Gastroesophageal sphincter (tissue), 4 donors: ENCODE measurements at regions not wholly inside any gene's neighbourhood (a gene's known extent, or its start where the extent isn't known, plus 50 kb on each side); places are given as distances from the start of the nearest gene placed in this dataset.
"Not testable (repeated sequence)": the region's sequence is repeated elsewhere in the genome, so short reads cannot be mapped to it uniquely, and the experiment has no call there.

Experiments
- ATAC-seq: fragments of 150-250 bp; one replicate; pipeline ENCODE4 v1.9.1; 2016; ENCODE audit warnings: mild to moderate bottlenecking, moderate library complexity
- H3K27ac ChIP-seq, 4 donors: fragments of 200-600 bp; sonication (generic) in 3 of 4; 1 replicate in 3 of 4; 2 replicates in 1 of 4; pipeline ENCODE4 v1.5.1; 2016 to 2019
- H3K27me3 ChIP-seq: fragments of 200-600 bp; sonication (generic); one replicate; pipeline ENCODE4 v1.5.1; 2019
- H3K36me3 ChIP-seq, 2 donors: fragments of 200-600 bp; sonication (generic); one replicate each; pipeline ENCODE4 v1.5.1; 2019; ENCODE audit warnings: control low read depth in 1 of 2
- H3K4me1 ChIP-seq, 3 donors: fragments of 200-600 bp; sonication (generic); 1 replicate in 2 of 3; 2 replicates in 1 of 3; pipeline ENCODE4 v1.5.1; 2016 to 2019; ENCODE audit warnings: control low read depth in 2 of 3
- H3K4me3 ChIP-seq, 2 donors: fragments of 200-600 bp; sonication (generic); one replicate each; pipeline ENCODE4 v1.5.1; 2019; ENCODE audit warnings: mild to moderate bottlenecking in 1 of 2, moderate library complexity in 1 of 2
- H3K9me3 ChIP-seq, 3 donors: fragments of 200-600 bp; sonication (generic); one replicate each; pipeline ENCODE4 v1.5.1; 2017 to 2019; ENCODE audit warnings: control low read depth in 2 of 3
- WGBS, 2 donors: methylation state at CpG; one replicate each; pipeline ENCODE4 v1.1.5; 2018; ENCODE audit warnings: low coverage in 1 of 2; 5-methylcytosine and 5-hydroxymethylcytosine counted together

DNA sequence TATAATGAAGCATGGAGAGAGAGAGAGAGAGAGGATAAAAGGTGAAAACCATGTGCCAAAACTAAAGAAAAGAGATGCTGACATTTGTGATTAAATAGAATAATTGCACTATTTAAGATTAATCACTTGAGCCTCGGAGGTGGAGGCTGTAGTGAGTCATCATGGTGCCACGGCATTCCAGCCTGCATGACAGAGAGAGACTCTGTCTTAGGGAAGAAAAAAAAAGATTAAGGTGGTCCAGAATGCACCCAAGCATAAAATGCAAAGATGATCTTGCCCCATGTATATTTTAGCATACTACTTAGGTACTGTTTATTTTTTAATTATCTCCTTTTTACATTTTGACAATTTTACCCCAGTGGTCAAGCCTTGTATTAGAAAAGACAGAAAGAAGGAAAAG, 742.5 kb downstream of the SPATA31A1 start:
- not testable (repeated sequence) for H3K9me3 ChIP-seq, H3K4me3 ChIP-seq, H3K36me3 ChIP-seq, ATAC-seq, H3K27me3 ChIP-seq, H3K4me1 ChIP-seq, H3K27ac ChIP-seq
- 0 to 20% methylated on average over 2 of the region's 2 CpGs for WGBS, 2 donors

DNA sequence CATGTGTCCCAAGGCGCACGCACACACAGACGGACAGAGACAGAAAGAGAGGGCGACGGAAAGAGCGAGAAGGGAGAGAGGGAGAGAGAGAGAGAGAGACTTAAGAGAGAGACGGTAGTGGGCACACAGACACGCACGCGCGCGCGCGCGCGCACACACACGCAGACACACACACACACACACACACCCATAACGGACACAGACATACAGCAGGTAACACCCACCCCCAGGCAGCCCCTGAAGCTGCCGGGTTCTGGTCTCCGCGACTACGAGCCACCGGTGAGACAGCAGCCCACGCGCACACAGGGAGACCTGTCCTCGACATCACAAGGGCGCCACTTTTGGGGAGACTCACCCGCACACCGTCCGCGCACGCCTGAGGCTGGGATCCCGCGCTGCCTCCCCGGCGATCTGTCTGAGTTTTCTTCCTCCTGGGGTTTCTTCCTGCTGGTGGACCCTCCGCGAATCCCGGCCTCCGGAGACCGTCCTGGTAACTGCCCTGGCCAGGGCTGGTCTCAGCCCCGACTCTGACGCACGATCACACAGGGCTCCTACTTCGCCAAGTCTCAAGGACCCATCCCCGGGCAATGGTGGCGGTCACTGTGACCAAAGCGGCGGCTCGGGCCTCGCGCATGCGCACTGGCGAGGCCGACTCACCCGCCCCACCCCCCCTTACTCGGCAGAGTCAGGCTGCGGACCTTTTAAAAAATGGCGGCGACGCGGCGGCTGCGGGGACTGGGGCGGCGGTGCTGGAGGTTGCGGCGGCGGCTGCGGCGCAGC, 750.7 kb downstream of the SPATA31A1 start:
- H3K27ac ChIP-seq, result peak overlapping the region in 3 of 4 donors; percentile 57 to 86 (median 70)
- WGBS, 2 donors, result no CpG with 5 or more reads among the region's 71 CpGs
- H3K4me3 ChIP-seq, result peak overlapping the region in 1 of 2 donors; percentile 78
- ATAC-seq, H3K27me3 ChIP-seq, H3K4me1 ChIP-seq, H3K9me3 ChIP-seq, H3K36me3 ChIP-seq: not testable (repeated sequence)

DNA sequence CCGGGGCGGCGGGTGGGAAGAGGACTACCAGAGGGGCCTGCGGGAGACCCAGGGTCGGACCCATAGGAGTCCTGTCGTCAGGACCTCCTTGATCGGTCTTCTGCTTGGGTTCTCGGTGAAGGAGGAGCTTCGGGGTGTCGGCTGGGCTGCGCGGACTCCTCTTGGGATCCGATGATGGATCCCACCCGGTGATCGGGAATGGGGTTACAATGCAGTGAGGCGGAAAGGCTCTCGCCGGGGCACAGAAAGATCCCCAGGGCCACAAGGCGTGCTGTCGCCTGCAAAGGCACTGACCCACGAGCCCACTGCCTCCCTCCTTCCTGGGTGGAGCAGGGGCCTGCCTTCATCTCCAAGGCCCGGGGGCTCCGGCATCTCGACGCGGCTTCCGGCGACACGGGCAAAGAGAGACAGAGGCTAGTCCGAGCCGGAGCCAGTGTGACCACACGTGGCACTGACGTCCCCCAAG, 751.3 kb downstream of the SPATA31A1 start:
- Histone ChIP-seq H3K4me3 (peak overlapping the region in 1 of 2 donors; percentile 78), H3K27ac (peak overlapping the region in 2 of 4 donors; percentile 70 to 86)
- H3K27me3 ChIP-seq, ATAC-seq, H3K9me3 ChIP-seq, H3K4me1 ChIP-seq, H3K36me3 ChIP-seq: not testable (repeated sequence)
- WGBS, 2 donors, result no CpG with 5 or more reads among the region's 33 CpGs

DNA sequence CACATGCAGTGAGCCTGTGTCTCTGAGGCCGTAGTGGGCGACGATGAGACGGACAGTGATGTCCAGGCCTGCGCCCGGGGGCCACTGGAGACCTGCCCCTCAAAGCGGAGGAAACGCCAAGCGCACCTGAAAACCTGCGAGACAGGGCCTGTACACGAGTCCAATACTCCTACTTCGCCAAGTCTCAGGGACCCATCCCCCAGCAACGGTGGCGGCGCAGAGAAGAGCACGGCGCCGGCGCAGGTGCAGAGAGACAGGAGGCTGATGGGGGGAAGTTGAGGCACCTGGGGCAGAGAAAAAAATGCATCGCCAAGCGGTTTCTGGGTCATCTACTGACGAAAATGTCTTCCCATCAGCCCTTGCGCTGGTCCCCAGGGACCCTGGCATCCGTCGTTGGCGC, 751.8 kb downstream of the SPATA31A1 start:
- no CpG with 5 or more reads among the region's 26 CpGs for whole genome bisulfite sequencing, 2 donors
- H3K9me3 ChIP-seq, H3K27me3 ChIP-seq, ATAC-seq, H3K27ac ChIP-seq, H3K4me1 ChIP-seq, H3K36me3 ChIP-seq, H3K4me3 ChIP-seq: not testable (repeated sequence)

DNA sequence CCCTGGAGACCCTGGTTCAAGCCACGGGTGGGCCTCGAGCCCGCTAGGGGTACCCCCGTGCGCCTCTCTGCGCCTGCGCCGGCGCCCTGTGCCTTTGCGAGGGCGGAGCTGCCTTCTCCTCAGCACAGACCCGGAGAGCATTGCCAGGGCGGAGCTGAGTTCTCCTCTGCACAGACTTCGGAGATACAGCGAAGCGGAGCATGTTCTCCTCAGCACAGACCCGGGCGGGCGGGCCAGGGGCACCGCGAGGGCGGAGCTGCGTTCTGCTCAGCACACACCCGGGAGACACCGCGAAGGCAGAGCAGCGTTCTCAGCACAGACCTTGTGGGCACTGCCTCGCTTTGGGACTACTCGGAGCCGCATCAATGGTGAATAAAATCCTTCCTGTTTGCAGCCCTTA, 753.0 kb downstream of the SPATA31A1 start:
- H3K9me3 ChIP-seq, H3K27me3 ChIP-seq, H3K4me3 ChIP-seq, H3K27ac ChIP-seq, H3K36me3 ChIP-seq, ATAC-seq, H3K4me1 ChIP-seq: not testable (repeated sequence)
- no CpG with 5 or more reads among the region's 30 CpGs for WGBS, 2 donors

DNA sequence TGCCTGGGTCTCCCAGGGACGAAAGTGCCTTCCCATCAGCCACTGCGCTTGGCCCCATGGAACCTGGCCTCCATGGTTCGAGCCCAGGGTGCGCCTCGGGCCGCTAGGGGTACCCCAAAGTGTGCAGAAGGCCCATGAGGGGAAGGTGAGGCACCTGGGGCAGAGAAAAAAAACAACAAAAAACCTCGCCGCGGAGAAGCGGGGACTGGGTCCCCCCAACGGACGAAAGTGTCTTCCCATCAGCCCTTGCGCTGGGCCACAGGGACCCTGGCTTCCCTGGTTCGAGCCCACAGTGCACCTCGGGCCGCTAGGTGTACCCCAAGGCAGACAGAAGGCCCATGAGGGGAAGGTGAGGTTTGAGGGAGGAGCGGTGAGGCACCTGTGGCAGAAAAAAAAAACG, 755.3 kb downstream of the SPATA31A1 start:
- WGBS, 2 donors, result no CpG with 5 or more reads among the region's 18 CpGs
- not testable (repeated sequence) for H3K4me1 ChIP-seq, H3K9me3 ChIP-seq, H3K27ac ChIP-seq, H3K4me3 ChIP-seq, ATAC-seq, H3K36me3 ChIP-seq, H3K27me3 ChIP-seq

DNA sequence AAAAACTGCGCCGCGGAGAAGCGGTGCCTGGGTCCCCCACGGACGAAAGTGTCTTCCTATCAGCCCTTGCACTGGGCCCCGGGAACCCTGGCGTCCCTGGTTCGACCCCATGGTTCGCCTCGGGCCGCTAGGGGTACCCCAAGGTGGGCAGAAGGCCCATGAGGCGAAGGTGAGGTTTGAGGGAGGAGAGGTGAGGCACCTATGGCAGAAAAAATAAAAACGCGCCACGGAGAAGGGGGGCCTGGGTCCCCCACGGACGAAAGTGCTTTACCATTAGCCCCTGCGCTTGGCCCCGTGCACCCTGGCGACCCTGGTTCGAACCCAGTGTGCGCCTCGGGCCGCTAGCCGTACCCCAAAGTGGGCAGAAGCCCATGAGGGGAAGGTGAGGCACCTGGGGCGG, 756.1 kb downstream of the SPATA31A1 start:
- not testable (repeated sequence) for ATAC-seq, H3K4me3 ChIP-seq, H3K9me3 ChIP-seq, H3K4me1 ChIP-seq, H3K27ac ChIP-seq, H3K27me3 ChIP-seq, H3K36me3 ChIP-seq
- WGBS, 2 donors, result no CpG with 5 or more reads among the region's 27 CpGs

DNA sequence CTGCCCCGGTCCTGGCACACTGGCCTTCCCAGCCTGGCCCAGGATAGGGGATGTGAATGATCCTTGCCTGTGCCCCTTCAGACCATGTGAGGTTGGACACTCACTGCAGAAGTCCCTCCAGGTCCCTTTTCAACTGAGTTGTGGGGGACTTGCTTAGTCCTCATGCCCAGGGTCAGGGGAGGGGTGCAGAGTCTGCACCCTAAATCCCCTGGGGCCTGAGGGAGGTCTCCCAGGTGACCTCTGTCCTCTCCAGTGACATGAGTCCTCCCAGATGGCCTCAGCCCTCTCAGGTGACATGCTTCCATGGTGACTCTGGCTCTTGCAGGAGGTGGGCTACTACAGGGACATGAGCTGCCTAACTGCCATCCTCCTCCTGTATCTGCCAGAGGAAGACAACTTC, 775.1 kb downstream of the SPATA31A1 start:
- not testable (repeated sequence) for H3K36me3 ChIP-seq, H3K4me3 ChIP-seq, ATAC-seq, H3K9me3 ChIP-seq, H3K27ac ChIP-seq, H3K27me3 ChIP-seq, H3K4me1 ChIP-seq
- WGBS, 2 donors, result no CpG with 5 or more reads among the region's 1 CpG

DNA sequence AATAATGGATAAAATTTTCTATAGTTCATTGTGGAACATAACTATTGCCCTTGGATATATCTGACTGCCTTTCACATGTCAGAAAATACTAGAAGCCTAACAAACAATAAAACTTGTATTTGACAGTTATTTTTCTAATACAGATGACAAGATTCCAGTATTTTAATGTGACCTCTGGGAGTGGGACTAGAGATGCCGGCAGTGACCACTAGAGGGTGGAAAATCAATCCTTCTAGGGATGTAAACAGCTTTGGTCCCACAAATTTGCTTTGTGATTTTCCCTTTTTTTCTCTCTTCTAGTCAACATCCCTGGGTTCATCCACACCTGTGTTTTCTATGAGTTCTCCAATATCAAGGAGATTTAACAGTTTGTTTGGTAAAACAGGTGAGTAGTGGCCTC, 813.7 kb downstream of the SPATA31A1 start:
- not testable (repeated sequence) for H3K9me3 ChIP-seq, H3K36me3 ChIP-seq, H3K27me3 ChIP-seq, H3K4me1 ChIP-seq, H3K4me3 ChIP-seq, ATAC-seq, H3K27ac ChIP-seq
- no CpG with 5 or more reads among the region's 1 CpG for whole genome bisulfite sequencing, 2 donors

DNA sequence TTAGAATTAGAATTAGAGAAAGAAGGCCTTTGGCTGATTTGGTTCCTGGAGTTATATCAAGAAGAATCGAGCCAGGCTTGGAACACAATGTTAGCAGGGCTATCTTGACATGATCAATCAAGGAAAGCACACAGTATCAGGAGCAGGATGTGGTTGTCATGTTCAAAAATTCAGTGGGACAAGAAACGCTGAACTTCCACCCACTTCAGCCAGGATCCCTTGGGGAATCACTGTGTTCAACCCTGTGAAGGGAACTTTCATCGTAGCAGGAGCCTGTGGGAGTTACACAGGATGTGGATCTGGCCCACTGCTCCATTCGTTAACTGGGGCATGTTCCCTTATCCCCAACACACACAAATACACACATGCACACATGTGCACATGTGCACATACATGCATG, 817.8 kb downstream of the SPATA31A1 start:
- H3K4me3 ChIP-seq, H3K27me3 ChIP-seq, H3K27ac ChIP-seq, H3K9me3 ChIP-seq, H3K36me3 ChIP-seq, H3K4me1 ChIP-seq, ATAC-seq: not testable (repeated sequence)
- WGBS, 2 donors, result no CpG with 5 or more reads among the region's 4 CpGs

DNA sequence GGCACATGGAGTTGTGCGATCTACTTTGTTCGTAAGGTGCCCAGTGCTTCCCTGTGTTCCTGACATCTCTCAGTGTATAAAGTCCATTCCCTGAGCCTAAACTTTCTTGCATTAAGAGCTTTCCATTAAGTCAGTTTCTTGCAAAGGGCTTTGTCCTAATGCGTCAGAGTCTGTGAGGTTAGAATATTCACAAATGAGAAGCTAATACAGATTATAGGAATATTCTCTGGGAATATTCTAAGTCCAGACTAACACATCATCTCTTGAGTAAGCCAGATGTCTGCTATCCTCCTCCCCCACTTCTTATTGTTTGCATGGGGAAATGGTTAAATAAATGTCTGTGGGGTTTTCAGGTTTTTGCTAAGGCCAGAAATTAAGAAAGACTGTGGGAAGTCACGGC, 818.6 kb downstream of the SPATA31A1 start:
- 80% methylated on average over 1 of the region's 4 CpGs; no CpG with 5 or more reads in 1 of the 2 donors for WGBS, 2 donors
- H3K27ac ChIP-seq, H3K9me3 ChIP-seq, ATAC-seq, H3K4me3 ChIP-seq, H3K4me1 ChIP-seq, H3K36me3 ChIP-seq, H3K27me3 ChIP-seq: not testable (repeated sequence)

DNA sequence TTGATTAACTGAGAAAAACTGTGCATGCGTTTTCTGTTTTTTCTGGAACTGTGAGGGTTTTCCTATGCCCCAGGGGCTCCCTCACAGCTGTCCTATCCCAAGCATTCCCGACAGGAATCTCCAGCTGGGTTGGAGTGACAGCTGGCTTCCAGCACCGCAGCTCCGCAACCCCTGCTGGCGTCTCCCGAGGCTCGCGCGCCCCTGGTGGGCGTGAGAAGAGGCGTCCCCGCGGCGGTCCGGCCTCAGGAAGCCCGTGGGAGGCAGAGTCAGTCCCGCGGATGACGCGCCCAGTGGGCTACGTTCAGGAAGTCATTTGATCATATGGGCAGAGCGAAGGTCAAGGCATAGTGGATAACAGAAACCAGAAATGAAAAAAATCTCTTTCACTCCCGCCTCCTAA, 821.9 kb downstream of the SPATA31A1 start:
- WGBS, 2 donors, result no CpG with 5 or more reads among the region's 23 CpGs
- peak; percentile 31 for ATAC-seq

DNA sequence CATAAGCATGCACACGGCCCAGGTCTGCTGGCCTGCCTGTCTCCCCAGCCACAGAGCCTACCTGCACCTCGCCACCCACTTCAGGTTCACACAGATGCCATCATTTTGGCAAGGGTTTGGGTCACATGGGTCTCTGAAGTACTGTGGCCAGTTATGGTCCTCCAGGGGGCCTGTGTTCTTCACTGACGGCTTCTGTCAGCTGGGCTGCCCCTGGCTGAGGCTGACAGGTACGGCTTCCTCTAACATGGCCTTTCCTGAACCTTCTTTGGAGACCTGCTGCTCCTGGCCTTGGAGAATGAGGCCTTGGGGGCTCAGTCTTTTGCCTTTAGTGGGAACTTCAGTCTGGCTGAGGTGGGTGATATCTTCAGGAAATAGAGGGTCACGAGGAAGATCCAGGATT, 835.9 kb downstream of the SPATA31A1 start:
- H3K4me3 ChIP-seq, H3K9me3 ChIP-seq, H3K36me3 ChIP-seq, H3K4me1 ChIP-seq, H3K27me3 ChIP-seq, H3K27ac ChIP-seq: not testable (repeated sequence)
- WGBS, 2 donors, result no CpG with 5 or more reads among the region's 5 CpGs
- ATAC-seq, result peak; percentile 25

More for the DNA sequence above, 821.9 kb downstream of the SPATA31A1 start:
- H3K27ac ChIP-seq, H3K36me3 ChIP-seq, H3K27me3 ChIP-seq, H3K9me3 ChIP-seq, H3K4me3 ChIP-seq, H3K4me1 ChIP-seq: not testable (repeated sequence)

DNA sequence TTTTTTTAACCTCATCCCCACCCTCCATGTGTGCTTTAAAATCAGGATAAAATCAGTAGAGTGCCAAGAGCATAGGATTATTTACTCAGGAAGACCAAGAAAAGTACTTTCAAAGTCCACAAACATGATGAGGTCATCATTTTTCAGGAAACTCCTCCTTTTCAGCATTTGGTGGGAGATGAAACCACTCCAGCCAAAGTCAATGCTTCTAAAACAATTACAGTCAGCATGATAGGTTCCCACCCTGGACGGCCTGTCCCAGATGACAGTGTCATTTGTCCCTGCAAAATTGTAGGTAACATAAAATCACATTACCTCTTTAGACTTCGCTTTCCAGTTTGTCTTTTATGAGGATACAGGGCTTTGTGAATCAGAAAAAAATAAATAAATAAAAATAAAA, 836.7 kb downstream of the SPATA31A1 start:
- not testable (repeated sequence) for H3K36me3 ChIP-seq, ATAC-seq, H3K27ac ChIP-seq, H3K9me3 ChIP-seq, H3K27me3 ChIP-seq, H3K4me1 ChIP-seq, H3K4me3 ChIP-seq
- WGBS, 2 donors, result no CpG with 5 or more reads among the region's 2 CpGs
